ENCODE measurements at regions not wholly inside any gene's neighbourhood (a gene's known extent, or its start where the extent isn't known, plus 50 kb on each side); places are given as distances from the start of the nearest gene placed in this dataset.
"Not testable (repeated sequence)": the region's sequence is repeated elsewhere in the genome, so short reads cannot be mapped to it uniquely, and the experiment has no call there.

- DNase-seq (ENCODE audit: low spot score): no peak
Measured at GRCh38 chr1:182259968-182260367, 131.6 kb downstream of the GLUL start.

GRCh38 chr1:182259229-182259872, 132.2 kb downstream of the GLUL start:
- peak; percentile 96 for DNase-seq (ENCODE audit: low spot score)

- DNase-seq (ENCODE audit: low spot score): no peak
Measured at GRCh38 chr1:182257369-182258063, 134.1 kb downstream of the GLUL start.

GRCh38 chr1:182256931-182257330, 134.7 kb downstream of the GLUL start:
- DNase-seq (ENCODE audit: low spot score): no peak

GRCh38 chr1:182255494-182255893, 136.1 kb downstream of the GLUL start:
- no peak for DNase-seq (ENCODE audit: low spot score)

GRCh38 chr1:182253319-182253860, 138.2 kb downstream of the GLUL start:
- no peak for DNase-seq (ENCODE audit: low spot score)

GRCh38 chr1:182251561-182251960, 140.0 kb downstream of the GLUL start:
- no peak for DNase-seq (ENCODE audit: low spot score)

- no peak for DNase-seq (ENCODE audit: low spot score)
Measured at GRCh38 chr1:182249201-182249676, 142.4 kb downstream of the GLUL start.

- no peak for DNase-seq (ENCODE audit: low spot score)
Measured at GRCh38 chr1:182248721-182249120, 142.9 kb downstream of the GLUL start.

- DNase-seq (ENCODE audit: low spot score): not testable (repeated sequence)
Measured at GRCh38 chr1:182247813-182248212, 143.8 kb downstream of the GLUL start.

GRCh38 chr1:182246783-182247182, 144.8 kb downstream of the GLUL start:
- no peak for DNase-seq (ENCODE audit: low spot score)

GRCh38 chr1:182245040-182245439, 146.6 kb downstream of the GLUL start:
- DNase-seq (ENCODE audit: low spot score): no peak

- DNase-seq (ENCODE audit: low spot score): no peak
Measured at GRCh38 chr1:182244451-182244850, 147.1 kb downstream of the GLUL start.

GRCh38 chr1:182242641-182243040, 148.9 kb downstream of the GLUL start:
- no peak for DNase-seq (ENCODE audit: low spot score)

GRCh38 chr1:182240085-182240484, 151.5 kb downstream of the GLUL start:
- DNase-seq (ENCODE audit: low spot score): no peak

- DNase-seq (ENCODE audit: low spot score): no peak
Measured at GRCh38 chr1:182238421-182238820, 153.2 kb downstream of the GLUL start.

- no peak for DNase-seq (ENCODE audit: low spot score)
Measured at GRCh38 chr1:182237329-182237728, 154.3 kb downstream of the GLUL start.

GRCh38 chr1:182236651-182237077, 154.9 kb downstream of the GLUL start:
- no peak for DNase-seq (ENCODE audit: low spot score)

GRCh38 chr1:182235952-182236650, 155.5 kb downstream of the GLUL start:
- no peak for DNase-seq (ENCODE audit: low spot score)

- DNase-seq (ENCODE audit: low spot score): no peak
Measured at GRCh38 chr1:182235604-182235951, 156.0 kb downstream of the GLUL start.

GRCh38 chr1:182229921-182230491, 161.6 kb downstream of the GLUL start:
- DNase-seq (ENCODE audit: low spot score): peak; percentile 42

- DNase-seq (ENCODE audit: low spot score): no peak
Measured at GRCh38 chr1:182229451-182229850, 162.1 kb downstream of the GLUL start.
